ENCODE measurements at regions not wholly inside any gene's neighbourhood (a gene's known extent, or its start where the extent isn't known, plus 50 kb on each side); places are given as distances from the start of the nearest gene placed in this dataset.

DNA sequence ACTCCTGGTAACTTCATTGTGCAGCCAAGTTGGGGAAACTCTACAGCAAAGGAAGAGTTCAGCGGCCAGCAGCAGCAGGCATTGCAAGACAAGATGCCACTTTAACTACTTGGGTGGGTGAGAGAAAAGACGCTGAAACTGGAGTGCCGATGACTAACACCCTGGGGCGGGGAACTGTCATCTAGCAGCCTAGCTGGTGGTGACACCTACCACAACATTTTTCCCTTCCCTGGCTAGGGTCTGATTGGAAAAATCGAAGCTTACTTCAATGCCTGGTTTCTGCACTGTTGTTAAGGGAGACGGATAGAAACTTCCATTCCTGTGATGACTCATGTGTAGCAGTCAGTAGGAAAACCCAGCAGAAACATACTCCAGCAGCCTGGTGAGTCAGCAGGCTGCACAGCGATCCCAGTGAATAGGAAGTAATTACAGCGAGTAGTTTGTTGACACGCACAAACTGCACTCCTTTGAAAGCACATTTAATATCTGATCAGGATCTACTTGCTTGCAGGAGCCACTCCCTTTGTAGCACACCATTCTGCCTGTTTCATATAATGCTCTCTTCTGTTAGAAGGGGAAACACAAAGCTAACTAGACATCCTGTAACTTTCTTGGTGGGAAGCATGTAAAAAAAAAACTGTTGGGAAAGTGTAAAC lies 62.1 kb upstream of the MAPRE2 start:
- DNase-seq, result peak; percentile 77

DNA sequence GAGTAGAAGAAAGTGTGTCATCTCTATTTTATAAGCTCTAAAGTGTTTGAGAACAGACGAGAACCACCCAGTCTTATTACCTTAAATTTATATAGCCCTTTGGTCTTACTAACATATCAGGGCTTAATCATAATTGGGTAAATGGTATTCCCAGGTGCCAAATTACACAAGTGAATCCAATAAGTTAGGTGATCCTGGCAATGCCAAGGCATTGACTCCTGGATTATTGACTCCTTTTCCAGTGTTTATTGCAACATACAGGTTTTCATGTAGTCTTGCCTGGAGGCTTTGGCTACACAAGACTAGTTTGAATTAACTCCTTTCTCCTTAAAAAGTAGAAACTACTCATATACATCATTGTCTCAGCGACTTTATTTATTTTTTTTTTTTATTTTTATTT lies 59.7 kb upstream of the MAPRE2 start:
- DNase-seq, result no peak

- no peak for DNase-seq
Measured at GRCh38 chr18:34985963-34986362, 55.2 kb upstream of the MAPRE2 start.

DNA sequence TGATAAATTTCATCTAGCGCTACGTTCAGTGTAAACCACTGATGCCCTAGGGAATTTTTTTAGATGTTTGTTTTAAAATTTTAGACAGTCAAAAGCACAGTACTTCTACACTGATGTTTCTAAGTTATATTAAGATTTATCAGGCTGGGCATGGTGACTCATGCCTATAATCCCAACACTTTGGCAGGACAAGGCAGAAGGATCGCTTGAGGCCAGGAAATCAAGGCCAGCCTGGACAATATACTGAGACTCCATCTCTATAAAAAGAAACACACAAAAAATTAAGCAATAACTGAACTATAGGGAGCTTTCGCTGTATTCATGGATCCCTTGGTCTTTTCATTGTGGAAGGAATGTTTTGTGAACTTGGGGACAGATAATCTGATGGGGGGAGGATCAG lies 50.6 kb upstream of the MAPRE2 start:
- DNase-seq, result no peak

DNA sequence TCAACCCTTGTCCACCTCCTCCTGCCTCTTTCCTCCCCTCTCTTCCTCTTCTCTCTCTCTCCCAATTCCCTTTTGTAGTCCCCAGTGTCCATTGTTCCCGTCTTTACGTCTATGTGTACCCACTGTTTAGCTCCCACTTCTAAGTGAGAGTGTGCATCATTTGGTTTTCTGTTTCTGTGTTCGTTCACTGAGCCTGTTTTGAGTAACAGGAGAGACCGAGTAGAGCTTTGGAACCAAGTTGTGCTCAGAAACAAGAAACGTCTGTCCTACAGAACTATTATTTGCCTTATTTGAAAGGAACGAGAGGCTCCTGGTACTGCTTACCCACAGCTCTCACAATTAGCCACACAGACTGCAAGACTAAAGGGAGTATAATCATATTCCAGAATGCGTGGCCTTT lies 50.1 kb upstream of the MAPRE2 start:
- DNase-seq, result no peak

Data from activated CD8-positive, alpha-beta memory T cell treated with anti-CD3 and anti-CD28 coated beads, Interleukin-2, amount 50 U/mL, for 48 hours (primary cell).